HCT116 (cell line): ENCODE measurements at regions not wholly inside any gene's neighbourhood (a gene's known extent, or its start where the extent isn't known, plus 50 kb on each side); places are given as distances from the start of the nearest gene placed in this dataset.

ENCODE experiments used
- ATAC-seq: fragments of 200-7000 bp; cut with Tn5 transposase; 2 replicates; pipeline ENCODE4 v1.9.1; 2020; ENCODE audit warnings: mild to moderate bottlenecking, moderate library complexity
- BruUV-seq: library from RNA; stranded (reverse); fragments of 400-500 nt; replicated peaks from 2 replicates; lab custom pipeline; 2021; lab: Mats Ljungman, UMichigan
- CTCF ChIA-PET: fragments of 300-600 bp; sonication (Branson Sonifier 250); formaldehyde crosslinking; loops from one replicate; lab custom pipeline; 2021; ENCODE audit warnings: antibody characterized with exemption; lab: Charles Lee
- POLR2A ChIA-PET: fragments of 300-600, 350-600 bp; sonication (Branson Sonifier 250); formaldehyde crosslinking; loops from one replicate; lab custom pipeline; 2021; ENCODE audit warnings: antibody characterized with exemption; lab: Charles Lee
- RAD21 ChIA-PET, 2 experiments: fragments of 300-600 bp; sonication (Branson Sonifier 250); formaldehyde crosslinking; loops; one replicate each; lab custom pipeline; 2023; ENCODE audit warnings: low total read pairs in 2 of 2; ENCODE audit not compliant: uncharacterized antibody in 2 of 2, unreplicated experiment in 2 of 2, low non-redundant PET in 1 of 2; lab: Charles Lee
- DNase-seq: peaks from one replicate; pipeline ENCODE4 v3.0.0-alpha.2; 2010; ENCODE audit warnings: low read depth, low spot score
- H2AFZ ChIP-seq: fragments of 200-600 bp; shearing (Covaris generic), sonication (generic); 2 replicates; pipeline ENCODE4 v1.6.1; 2017; ENCODE audit warnings: low read depth, mixed run types, mixed read lengths, antibody characterized with exemption, low read length; ENCODE audit not compliant: poor library complexity, severe bottlenecking
- H3K27ac ChIP-seq: 2 replicates; pipeline ENCODE4 v1.5.1; 2012; ENCODE audit warnings: low read depth, low read length
- H3K27me3 ChIP-seq: fragments of 200-600 bp; sonication (generic); 2 replicates; pipeline ENCODE4 v1.6.1; 2016; ENCODE audit warnings: mixed run types, low read length, mixed read lengths; ENCODE audit not compliant: insufficient read depth
- H3K36me3 ChIP-seq, 2 experiments: fragments of 200-500 bp in 1 of 2; fragments of 200-600 bp in 1 of 2; sonication (Bioruptor generic) in 1 of 2; sonication (generic) in 1 of 2; 2 replicates each; pipeline versions ENCODE4 v1.5.1 to v1.6.1; 2014 to 2016; ENCODE audit warnings: low read length in 2 of 2, inconsistent platforms in 1 of 2, mixed read lengths in 1 of 2, mixed run types in 1 of 2; ENCODE audit not compliant: insufficient read depth in 2 of 2, control insufficient read depth in 1 of 2
- H3K4me1 ChIP-seq, 2 experiments: fragments of 200-600 bp in 1 of 2; sonication (generic) in 1 of 2; 2 replicates each; pipeline versions ENCODE4 v1.5.1 to v1.6.1; 2012 to 2017; ENCODE audit warnings: low read length in 2 of 2, inconsistent platforms in 1 of 2, mild to moderate bottlenecking in 1 of 2, mixed read lengths in 1 of 2, mixed run types in 1 of 2, moderate library complexity in 1 of 2; ENCODE audit not compliant: insufficient read depth in 2 of 2, control insufficient read depth in 1 of 2
- H3K4me2 ChIP-seq: fragments of 200-600 bp; sonication (generic); 2 replicates; pipeline ENCODE4 v1.6.1; 2017; ENCODE audit warnings: mixed run types, low read length, mixed read lengths
- H3K4me3 ChIP-seq, 2 experiments: fragments of 200-600 bp in 1 of 2; sonication (generic) in 1 of 2; replicated peaks in 1 of 2; 2 replicates each; pipeline ENCODE4 v1.5.1; 2011 to 2016; ENCODE audit warnings: low read length in 2 of 2, control low read depth in 1 of 2, low read depth in 1 of 2, mild to moderate bottlenecking in 1 of 2, mixed read lengths in 1 of 2, mixed run types in 1 of 2
- H3K79me2 ChIP-seq: fragments of 200-600 bp; sonication (generic); 2 replicates; pipeline ENCODE4 v1.6.1; 2017; ENCODE audit warnings: mild to moderate bottlenecking, mixed run types, low read length, moderate library complexity, mixed read lengths; ENCODE audit not compliant: insufficient read depth
- H3K9ac ChIP-seq: fragments of 200-600 bp; sonication (generic); 2 replicates; pipeline ENCODE4 v1.6.1; 2016; ENCODE audit warnings: low read length, mixed read lengths
- H3K9me2 ChIP-seq: fragments of 200-600 bp; sonication (generic), shearing (Covaris generic); 2 replicates; pipeline ENCODE4 v1.6.1; 2017; ENCODE audit warnings: mixed run types, mild to moderate bottlenecking, moderate library complexity; ENCODE audit not compliant: insufficient read depth
- H3K9me3 ChIP-seq, 2 experiments: fragments of 200-500 bp in 1 of 2; fragments of 200-600 bp in 1 of 2; sonication (Bioruptor generic) in 1 of 2; sonication (generic) in 1 of 2; 2 replicates each; pipeline ENCODE4 v1.6.1; 2014 to 2017; ENCODE audit warnings: low read length in 2 of 2, mixed read lengths in 2 of 2, inconsistent platforms in 1 of 2, low read depth in 1 of 2, mild to moderate bottlenecking in 1 of 2, mixed run types in 1 of 2, moderate library complexity in 1 of 2; ENCODE audit not compliant: control insufficient read depth in 1 of 2, insufficient read depth in 1 of 2
- H4K20me1 ChIP-seq: fragments of 200-600 bp; sonication (generic), shearing (Covaris generic); 2 replicates; pipeline ENCODE4 v1.6.1; 2017; ENCODE audit warnings: mixed run types, mild to moderate bottlenecking, moderate library complexity; ENCODE audit not compliant: insufficient read depth
- ATF3 ChIP-seq: IDR thresholded peaks from 2 replicates; pipeline ENCODE4 v1.6.1; 2012
- CBX3 ChIP-seq: IDR thresholded peaks from 2 replicates; pipeline ENCODE4 v1.6.1; 2012; ENCODE audit warnings: low read depth
- CEBPB ChIP-seq: IDR thresholded peaks from 2 replicates; pipeline ENCODE4 v1.6.1; 2012; ENCODE audit warnings: low read depth
- EGR1 ChIP-seq: IDR thresholded peaks from 2 replicates; pipeline ENCODE4 v1.6.1; 2012; ENCODE audit warnings: low read depth
- EZH2 ChIP-seq: fragments of 200-600 bp; sonication (generic); IDR thresholded peaks from 2 replicates; pipeline ENCODE4 v1.6.1; 2017; ENCODE audit warnings: antibody characterized with exemption, mixed run types
- FOSL1 ChIP-seq: IDR thresholded peaks from 2 replicates; pipeline ENCODE4 v1.6.1; 2012; ENCODE audit warnings: low read depth
- JUND ChIP-seq: IDR thresholded peaks from 2 replicates; pipeline ENCODE4 v1.6.1; 2012
- POLR2A ChIP-seq: IDR thresholded peaks from 2 replicates; pipeline ENCODE4 v1.7.0; 2011; ENCODE audit warnings: borderline replicate concordance; ENCODE audit not compliant: insufficient read depth, insufficient read length; ENCODE audit errors: extremely low read depth
- RAD21 ChIP-seq: IDR thresholded peaks from 2 replicates; pipeline ENCODE4 v1.6.1; 2012; ENCODE audit warnings: low read depth, mild to moderate bottlenecking
- SIN3A ChIP-seq: IDR thresholded peaks from 2 replicates; pipeline ENCODE4 v1.6.1; 2012; ENCODE audit warnings: low read depth
- SP1 ChIP-seq: IDR thresholded peaks from 2 replicates; pipeline ENCODE4 v1.6.1; 2012; ENCODE audit warnings: low read depth
- SRF ChIP-seq: IDR thresholded peaks from 2 replicates; pipeline ENCODE4 v1.6.1; 2012; ENCODE audit warnings: low read depth
- TCF7L2 ChIP-seq: IDR thresholded peaks from 2 replicates; pipeline ENCODE4 v1.7.0; 2011; ENCODE audit warnings: borderline replicate concordance, inconsistent platforms; ENCODE audit not compliant: insufficient read depth, insufficient read length; ENCODE audit errors: extremely low read depth
- YY1 ChIP-seq: IDR thresholded peaks from 2 replicates; pipeline ENCODE4 v1.6.1; 2011; ENCODE audit warnings: low read length, low read depth, moderate library complexity, mild to moderate bottlenecking; ENCODE audit not compliant: insufficient replicate concordance; ENCODE audit errors: extremely low read depth
- ZFX ChIP-seq: fragments of 450-650 bp; IDR thresholded peaks from 2 replicates; pipeline ENCODE4 v1.6.1; 2017
- ZNF274 ChIP-seq: fragments of 200-500 bp; sonication (Bioruptor generic); IDR thresholded peaks from 2 replicates; pipeline ENCODE4 v1.6.1; 2014; ENCODE audit warnings: mild to moderate bottlenecking, low read depth, low read length, inconsistent platforms
- intact Hi-C: fragments of 100-400 bp; cut with micrococcal nuclease; formaldehyde crosslinking; loops from 2 replicates; pipeline ENCODE4 v1.10.0; 2022
- TF ChIP-seq, protein P1 (sequence below): IDR thresholded peaks from 2 replicates; pipeline ENCODE4 v1.6.1; 2012
- TF ChIP-seq, protein P2 (sequence below): IDR thresholded peaks from 2 replicates; pipeline ENCODE4 v1.6.1; 2011; ENCODE audit warnings: mild to moderate bottlenecking, low read length, moderate library complexity; ENCODE audit not compliant: insufficient replicate concordance; ENCODE audit errors: extremely low read depth

- Histone ChIP-seq H3K4me2 (no peak overlapping the region), H3K27me3 (no peaks in the 10 kb centered on the region), H3K36me3 (no peaks in the 10 kb centered on the region), H3K9me2 (no peaks in the 10 kb centered on the region), H3K4me1 (no peaks in the 10 kb centered on the region), H4K20me1 (no peaks in the 10 kb centered on the region), H2AFZ (no peak overlapping the region), H3K79me2 (no peaks in the 10 kb centered on the region), H3K9ac (no peak overlapping the region), H3K9me3 (no peaks in the 10 kb centered on the region), H3K27ac (no peak overlapping the region), H3K4me3 (no peak overlapping the region)
- no TSS peak for BruUV-seq
- intact Hi-C loops, result no loop called here
- TF ChIP-seq JUND, result no peak
- TF ChIP-seq ATF3, result no peak
- TF ChIP-seq EZH2, result no peak
- no peak for TF ChIP-seq RAD21
- TF ChIP-seq EGR1, result no peak
- TF ChIP-seq SIN3A, result no peak
- no peak for TF ChIP-seq TCF7L2
- TF ChIP-seq POLR2A, result no peak
- TF ChIP-seq ZNF274, result no peak
- no peak for TF ChIP-seq SRF
- no peak for TF ChIP-seq FOSL1
- TF ChIP-seq CBX3, result no peak
- no peak for TF ChIP-seq YY1
- TF ChIP-seq, protein P1, sequence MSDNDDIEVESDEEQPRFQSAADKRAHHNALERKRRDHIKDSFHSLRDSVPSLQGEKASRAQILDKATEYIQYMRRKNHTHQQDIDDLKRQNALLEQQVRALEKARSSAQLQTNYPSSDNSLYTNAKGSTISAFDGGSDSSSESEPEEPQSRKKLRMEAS, result no peak
- no peak for TF ChIP-seq CEBPB
- no peak for TF ChIP-seq ZFX
- TF ChIP-seq SP1, result no peak
- TF ChIP-seq, protein P2, sequence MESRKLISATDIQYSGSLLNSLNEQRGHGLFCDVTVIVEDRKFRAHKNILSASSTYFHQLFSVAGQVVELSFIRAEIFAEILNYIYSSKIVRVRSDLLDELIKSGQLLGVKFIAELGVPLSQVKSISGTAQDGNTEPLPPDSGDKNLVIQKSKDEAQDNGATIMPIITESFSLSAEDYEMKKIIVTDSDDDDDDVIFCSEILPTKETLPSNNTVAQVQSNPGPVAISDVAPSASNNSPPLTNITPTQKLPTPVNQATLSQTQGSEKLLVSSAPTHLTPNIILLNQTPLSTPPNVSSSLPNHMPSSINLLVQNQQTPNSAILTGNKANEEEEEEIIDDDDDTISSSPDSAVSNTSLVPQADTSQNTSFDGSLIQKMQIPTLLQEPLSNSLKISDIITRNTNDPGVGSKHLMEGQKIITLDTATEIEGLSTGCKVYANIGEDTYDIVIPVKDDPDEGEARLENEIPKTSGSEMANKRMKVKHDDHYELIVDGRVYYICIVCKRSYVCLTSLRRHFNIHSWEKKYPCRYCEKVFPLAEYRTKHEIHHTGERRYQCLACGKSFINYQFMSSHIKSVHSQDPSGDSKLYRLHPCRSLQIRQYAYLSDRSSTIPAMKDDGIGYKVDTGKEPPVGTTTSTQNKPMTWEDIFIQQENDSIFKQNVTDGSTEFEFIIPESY, result no peak
- POLR2A ChIA-PET, result no interaction called here
- no peak for ATAC-seq
- no peak for DNase-seq
- CTCF ChIA-PET, result no interaction called here
- RAD21 ChIA-PET, result no interaction called here
Measured at GRCh38 chr5:40359093-40359492, 320.6 kb upstream of the PTGER4 start.
